Hepatocyte (in vitro differentiated cells): ENCODE measurements at regions not wholly inside any gene's neighbourhood (a gene's known extent, or its start where the extent isn't known, plus 50 kb on each side); places are given as distances from the start of the nearest gene placed in this dataset.

ENCODE experiments used
- DNase-seq: peaks from one replicate; pipeline ENCODE4 v3.0.0-alpha.2; 2016; ENCODE audit warnings: low spot score
- H2AFZ ChIP-seq: fragments of 200-600 bp; sonication (generic); 2 replicates; pipeline ENCODE4 v1.6.0; 2016; ENCODE audit warnings: antibody characterized with exemption, mild to moderate bottlenecking
- H3K27ac ChIP-seq: fragments of 200-600 bp; sonication (generic); 2 replicates; pipeline ENCODE4 v1.5.1; 2016; ENCODE audit warnings: mild to moderate bottlenecking
- H3K27me3 ChIP-seq: fragments of 200-600 bp; sonication (generic); 2 replicates; pipeline ENCODE4 v1.6.1; 2016
- H3K36me3 ChIP-seq: fragments of 200-600 bp; sonication (generic); replicated peaks from 2 replicates; pipeline ENCODE4 v1.5.1; 2016; ENCODE audit warnings: low read depth; ENCODE audit not compliant: insufficient read depth
- H3K4me1 ChIP-seq: fragments of 200-600 bp; sonication (generic); 2 replicates; pipeline ENCODE4 v1.5.1; 2016; ENCODE audit warnings: mild to moderate bottlenecking, moderate library complexity; ENCODE audit not compliant: insufficient read depth
- H3K4me2 ChIP-seq: fragments of 200-600 bp; sonication (generic); 2 replicates; pipeline ENCODE4 v1.6.0; 2016
- H3K4me3 ChIP-seq: fragments of 200-600 bp; sonication (generic); 2 replicates; pipeline ENCODE4 v1.5.1; 2016; ENCODE audit warnings: mild to moderate bottlenecking
- H3K79me2 ChIP-seq: fragments of 200-600 bp; sonication (generic); 2 replicates; pipeline ENCODE4 v1.6.0; 2017; ENCODE audit warnings: mild to moderate bottlenecking
- H3K9me2 ChIP-seq: fragments of 200-600 bp; sonication (generic); replicated peaks from 2 replicates; pipeline ENCODE4 v1.6.0; 2017; ENCODE audit warnings: mild to moderate bottlenecking; ENCODE audit not compliant: insufficient read depth
- H3K9me3 ChIP-seq: fragments of 200-600 bp; sonication (generic); 2 replicates; pipeline ENCODE4 v1.5.1; 2016; ENCODE audit warnings: low read depth, mild to moderate bottlenecking
- H4K20me1 ChIP-seq: fragments of 200-600 bp; sonication (generic); 2 replicates; pipeline ENCODE4 v1.6.0; 2016; ENCODE audit warnings: mild to moderate bottlenecking; ENCODE audit not compliant: insufficient read depth, poor library complexity, severe bottlenecking
- CTCF ChIP-seq: fragments of 200-600 bp; sonication (generic); IDR thresholded peaks from 2 replicates; pipeline ENCODE4 v1.5.1; 2016; ENCODE audit warnings: antibody characterized with exemption, mild to moderate bottlenecking; ENCODE audit not compliant: poor library complexity
- EZH2 ChIP-seq: fragments of 200-600 bp; sonication (generic); IDR thresholded peaks from 2 replicates; pipeline ENCODE4 v1.6.1; 2016; ENCODE audit warnings: antibody characterized with exemption, mild to moderate bottlenecking, borderline replicate concordance
- EZH2phosphoT487 ChIP-seq: fragments of 200-600 bp; sonication (generic); IDR thresholded peaks from one replicate; pipeline ENCODE4 v1.6.1; 2018; ENCODE audit warnings: antibody characterized with exemption, mild to moderate bottlenecking, low read depth, moderate library complexity; ENCODE audit not compliant: unreplicated experiment, severe bottlenecking
- WGBS: methylation state at CpG from one replicate; pipeline ENCODE4 v1.1.6; 2016; ENCODE audit warnings: low lambda C conversion rate; ENCODE audit errors: missing lambda C conversion rate; 5-methylcytosine and 5-hydroxymethylcytosine counted together

- no peaks in the 10 kb centered on the region for H3K9me3 ChIP-seq
- no peak for TF ChIP-seq EZH2
- TF ChIP-seq CTCF: no peak
- no peak for TF ChIP-seq EZH2phosphoT487
- 78% methylated on average over 2 of the region's 2 CpGs for WGBS
Observed at GRCh38 chr16:80208015-80208414, 332.8 kb upstream of the DYNLRB2 start.

GRCh38 chr16:80203821-80204220, 337.0 kb upstream of the DYNLRB2 start:
- Histone ChIP-seq H3K9me2 (no peaks in the 10 kb centered on the region), H3K4me1 (no peaks in the 10 kb centered on the region), H4K20me1 (no peaks in the 10 kb centered on the region), H3K36me3 (no peaks in the 10 kb centered on the region), H3K4me2 (no peak overlapping the region), H3K27me3 (no peaks in the 10 kb centered on the region), H3K27ac (no peak overlapping the region), H2AFZ (no peak overlapping the region), H3K4me3 (no peak overlapping the region), H3K79me2 (no peaks in the 10 kb centered on the region), H3K9me3 (no peaks in the 10 kb centered on the region)
- TF ChIP-seq EZH2phosphoT487 (no peak), CTCF (no peak), EZH2 (no peak)
- no peak for DNase-seq
- 95% methylated on average over 3 of the region's 3 CpGs for WGBS

More at GRCh38 chr16:80208015-80208414, 332.8 kb upstream of the DYNLRB2 start:
- Histone ChIP-seq H3K4me3 (no peak overlapping the region), H3K9me2 (no peaks in the 10 kb centered on the region), H3K4me1 (no peaks in the 10 kb centered on the region), H3K79me2 (no peaks in the 10 kb centered on the region), H3K36me3 (no peaks in the 10 kb centered on the region), H3K27ac (no peak overlapping the region), H4K20me1 (no peaks in the 10 kb centered on the region), H2AFZ (no peak overlapping the region), H3K4me2 (no peak overlapping the region), H3K27me3 (no peaks in the 10 kb centered on the region)
- no peak for DNase-seq

- no peak overlapping the region for H3K4me3 ChIP-seq
- H3K4me2 ChIP-seq: no peak overlapping the region
- H3K79me2 ChIP-seq: no peaks in the 10 kb centered on the region
- H3K27me3 ChIP-seq: no peaks in the 10 kb centered on the region
- H3K9me3 ChIP-seq: no peaks in the 10 kb centered on the region
- H3K9me2 ChIP-seq: no peaks in the 10 kb centered on the region
- TF ChIP-seq EZH2: no peak
- TF ChIP-seq CTCF: no peak
- TF ChIP-seq EZH2phosphoT487: no peak
- H4K20me1 ChIP-seq: no peaks in the 10 kb centered on the region
- H3K36me3 ChIP-seq: no peaks in the 10 kb centered on the region
- H2AFZ ChIP-seq: no peak overlapping the region
- WGBS: 90% methylated on average over 4 of the region's 4 CpGs
- H3K27ac ChIP-seq: no peak overlapping the region
- no peaks in the 10 kb centered on the region for H3K4me1 ChIP-seq
- DNase-seq: no peak
Observed at GRCh38 chr16:80202831-80203413, 337.9 kb upstream of the DYNLRB2 start.
